ENCODE measurements at regions not wholly inside any gene's neighbourhood (a gene's known extent, or its start where the extent isn't known, plus 50 kb on each side); places are given as distances from the start of the nearest gene placed in this dataset.

DNA sequence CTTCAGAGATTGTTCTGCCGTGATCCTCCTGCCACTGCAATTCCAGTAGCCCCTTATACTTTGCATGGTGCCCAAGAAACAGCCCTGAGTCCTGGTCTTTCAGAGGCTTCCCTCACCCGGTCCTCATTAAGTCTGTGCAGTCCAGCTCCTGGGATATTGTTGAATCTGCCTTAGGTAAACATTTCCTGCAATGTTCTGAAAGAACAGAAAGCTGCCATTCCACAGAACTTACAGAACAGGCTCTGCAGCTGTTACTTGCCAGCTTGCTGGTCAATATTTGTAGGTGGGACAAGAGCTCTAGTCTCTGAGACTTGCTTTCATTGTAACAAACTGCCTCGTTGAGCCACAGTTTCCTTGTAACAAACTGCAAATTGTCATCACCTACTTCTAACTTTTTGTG lies 115.0 kb upstream of the KIF5B start:
- Histone ChIP-seq H4K5ac (ENCODE audit: low read length) (no peak overlapping the region), H2BK15ac (replicated peaks; ENCODE audit: low read depth) (no peak overlapping the region), H3K23ac (ENCODE audit: low read length) (no peak overlapping the region), H3K4me3 (ENCODE audit: low read length) (no peak overlapping the region), H3K4ac (ENCODE audit: low read depth, low read length) (no peak overlapping the region), H2BK5ac (ENCODE audit: low read length) (no peak overlapping the region), H3K9ac (ENCODE audit: low read length) (no peak overlapping the region), H3K79me2 (ENCODE audit: control insufficient read depth, insufficient read depth, low read length) (no peaks in the 10 kb centered on the region), H3K56ac (ENCODE audit: low read length) (no peak overlapping the region), H2AK5ac (ENCODE audit: low read length) (no peak overlapping the region), H4K8ac (ENCODE audit: low read depth, low read length) (no peak overlapping the region), H3K4me2 (ENCODE audit: low read length) (no peak overlapping the region), H3K36me3 (ENCODE audit: control insufficient read depth, insufficient read depth, low read length) (no peaks in the 10 kb centered on the region), H3K4me1 (ENCODE audit: control insufficient read depth, low read depth, low read length) (no peaks in the 10 kb centered on the region), H3K79me1 (ENCODE audit: low read length) (no peaks in the 10 kb centered on the region), H2BK120ac (ENCODE audit: low read depth, low read length) (no peak overlapping the region), H3K27ac (ENCODE audit: low read depth, low read length) (no peak overlapping the region), H3K27me3 (ENCODE audit: insufficient read depth, low read length, poor library complexity) (no peaks in the 10 kb centered on the region), H3K18ac (ENCODE audit: low read length) (no peak overlapping the region)
- WGBS (ENCODE audit: extremely low coverage, insufficient coverage, low lambda C conversion rate): no CpG with 5 or more reads among the region's 3 CpGs
- no peak for DNase-seq

DNA sequence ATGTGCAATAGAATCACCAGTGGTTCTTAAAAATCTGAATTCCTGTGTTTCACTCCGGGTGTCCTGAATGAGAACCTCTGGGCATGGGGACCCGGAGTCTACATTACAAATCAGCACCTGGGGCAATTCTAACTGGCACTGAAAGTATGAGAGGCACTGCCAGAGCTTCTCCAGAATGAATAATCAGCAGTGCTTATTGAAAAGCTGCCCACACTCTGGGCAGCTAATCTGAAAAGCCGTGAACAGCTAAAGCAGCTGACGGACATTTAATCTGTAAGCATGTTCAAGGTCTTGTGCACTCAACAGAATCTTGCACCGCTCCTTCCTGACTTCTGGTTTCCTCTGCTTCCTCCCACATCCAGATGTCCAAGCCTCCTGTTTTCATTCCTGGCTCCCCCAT lies 113.3 kb upstream of the KIF5B start:
- Histone ChIP-seq H2BK15ac (replicated peaks; ENCODE audit: low read depth) (no peak overlapping the region), H3K4ac (ENCODE audit: low read depth, low read length) (no peak overlapping the region), H3K4me2 (ENCODE audit: low read length) (no peak overlapping the region), H2BK5ac (ENCODE audit: low read length) (no peak overlapping the region), H3K27ac (ENCODE audit: low read depth, low read length) (no peak overlapping the region), H4K8ac (ENCODE audit: low read depth, low read length) (no peak overlapping the region), H3K18ac (ENCODE audit: low read length) (no peak overlapping the region), H3K27me3 (ENCODE audit: insufficient read depth, low read length, poor library complexity) (no peaks in the 10 kb centered on the region), H3K23ac (ENCODE audit: low read length) (no peak overlapping the region), H2AK5ac (ENCODE audit: low read length) (no peak overlapping the region), H3K79me1 (ENCODE audit: low read length) (no peaks in the 10 kb centered on the region), H4K5ac (ENCODE audit: low read length) (no peak overlapping the region), H3K4me1 (ENCODE audit: control insufficient read depth, low read depth, low read length) (no peaks in the 10 kb centered on the region), H3K79me2 (ENCODE audit: control insufficient read depth, insufficient read depth, low read length) (no peaks in the 10 kb centered on the region), H3K4me3 (ENCODE audit: low read length) (no peak overlapping the region), H2BK120ac (ENCODE audit: low read depth, low read length) (no peak overlapping the region), H3K36me3 (ENCODE audit: control insufficient read depth, insufficient read depth, low read length) (no peaks in the 10 kb centered on the region), H3K56ac (ENCODE audit: low read length) (no peak overlapping the region), H3K9ac (ENCODE audit: low read length) (no peak overlapping the region)
- WGBS (ENCODE audit: extremely low coverage, insufficient coverage, low lambda C conversion rate): no CpG with 5 or more reads among the region's 5 CpGs
- DNase-seq: no peak

DNA sequence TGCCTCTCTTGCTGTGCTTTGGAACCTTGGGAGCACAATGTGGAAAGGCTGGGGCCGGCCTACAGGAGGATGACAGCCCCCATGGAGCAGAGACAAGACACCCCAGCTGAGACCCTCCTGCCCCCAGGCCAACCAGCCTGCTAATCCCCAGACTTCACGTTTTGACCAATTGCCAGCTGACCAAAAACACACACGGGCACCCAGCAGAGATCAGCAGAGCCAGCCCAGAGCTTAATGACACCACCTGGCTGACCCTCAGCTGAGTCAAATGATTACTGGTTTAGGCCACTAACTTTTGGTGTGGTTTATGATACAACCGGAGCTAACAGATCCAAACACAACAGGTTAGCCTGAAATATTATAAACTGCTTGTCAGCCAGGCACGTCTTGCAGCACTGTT lies 111.2 kb upstream of the KIF5B start:
- H3K79me1 ChIP-seq (ENCODE audit: low read length): no peaks in the 10 kb centered on the region

DNA sequence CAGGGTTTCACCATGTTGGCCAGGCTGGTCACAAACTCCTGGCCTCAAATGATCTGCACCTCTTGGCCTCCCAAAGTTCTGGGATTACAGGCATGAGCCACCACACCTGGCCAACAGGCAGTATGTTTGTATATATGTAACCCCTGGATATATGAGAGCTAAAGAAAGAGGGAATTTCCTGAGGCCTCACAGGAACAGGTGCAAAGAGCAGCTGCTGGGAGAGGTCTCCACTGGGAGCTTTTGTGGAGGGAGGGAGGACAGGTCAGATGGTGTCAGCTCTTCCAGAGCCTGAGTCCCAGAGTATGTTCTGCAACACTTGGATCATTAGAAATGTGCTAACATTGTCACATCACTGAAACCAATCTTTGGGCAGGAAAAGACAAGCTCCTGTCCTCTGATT lies 110.1 kb upstream of the KIF5B start:
- H3K18ac ChIP-seq (ENCODE audit: low read length): no peak overlapping the region

More for the DNA sequence above, 111.2 kb upstream of the KIF5B start:
- no peak overlapping the region for H3K18ac ChIP-seq (ENCODE audit: low read length)
- H3K4me2 ChIP-seq (ENCODE audit: low read length): no peak overlapping the region
- no peak overlapping the region for H4K5ac ChIP-seq (ENCODE audit: low read length)
- no peaks in the 10 kb centered on the region for H3K4me1 ChIP-seq (ENCODE audit: control insufficient read depth, low read depth, low read length)
- no peak overlapping the region for H2BK15ac ChIP-seq (replicated peaks; ENCODE audit: low read depth)
- no peak for DNase-seq
- WGBS (ENCODE audit: extremely low coverage, insufficient coverage, low lambda C conversion rate): no CpG with 5 or more reads among the region's 5 CpGs
- H2BK5ac ChIP-seq (ENCODE audit: low read length): no peak overlapping the region
- no peak overlapping the region for H4K8ac ChIP-seq (ENCODE audit: low read depth, low read length)
- no peaks in the 10 kb centered on the region for H3K79me2 ChIP-seq (ENCODE audit: control insufficient read depth, insufficient read depth, low read length)
- no peaks in the 10 kb centered on the region for H3K36me3 ChIP-seq (ENCODE audit: control insufficient read depth, insufficient read depth, low read length)
- H3K27me3 ChIP-seq (ENCODE audit: insufficient read depth, low read length, poor library complexity): no peaks in the 10 kb centered on the region
- no peak overlapping the region for H3K9ac ChIP-seq (ENCODE audit: low read length)
- no peak overlapping the region for H3K56ac ChIP-seq (ENCODE audit: low read length)
- no peak overlapping the region for H3K4ac ChIP-seq (ENCODE audit: low read depth, low read length)
- no peak overlapping the region for H2BK120ac ChIP-seq (ENCODE audit: low read depth, low read length)
- no peak overlapping the region for H3K4me3 ChIP-seq (ENCODE audit: low read length)
- no peak overlapping the region for H3K27ac ChIP-seq (ENCODE audit: low read depth, low read length)
- H3K23ac ChIP-seq (ENCODE audit: low read length): no peak overlapping the region
- no peak overlapping the region for H2AK5ac ChIP-seq (ENCODE audit: low read length)

DNA sequence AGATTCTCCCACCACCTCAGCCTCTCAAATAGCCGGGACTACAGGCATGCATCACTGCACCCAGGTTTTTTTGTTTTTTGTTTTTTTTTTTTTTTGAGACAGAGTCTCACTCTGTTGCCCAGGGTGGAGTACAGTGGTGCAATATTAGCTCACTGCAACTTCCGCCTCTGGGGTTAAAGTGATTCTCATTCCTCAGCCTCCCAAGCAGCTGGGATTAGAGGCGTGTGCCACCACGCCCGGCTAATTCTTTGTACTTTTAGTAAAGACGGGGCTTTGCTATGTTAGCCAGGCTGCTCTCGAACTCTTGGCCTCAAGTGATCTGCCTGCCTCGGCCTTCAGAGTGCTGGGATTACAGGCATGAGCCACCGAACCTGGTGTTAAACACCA lies 107.5 kb upstream of the KIF5B start:
- Histone ChIP-seq H3K36me3 (ENCODE audit: control insufficient read depth, insufficient read depth, low read length) (no peaks in the 10 kb centered on the region), H3K56ac (ENCODE audit: low read length) (no peak overlapping the region), H3K79me1 (ENCODE audit: low read length) (no peaks in the 10 kb centered on the region), H3K4me3 (ENCODE audit: low read length) (no peak overlapping the region), H3K27ac (ENCODE audit: low read depth, low read length) (no peak overlapping the region), H3K18ac (ENCODE audit: low read length) (no peak overlapping the region), H3K4me2 (ENCODE audit: low read length) (no peak overlapping the region), H3K79me2 (ENCODE audit: control insufficient read depth, insufficient read depth, low read length) (no peaks in the 10 kb centered on the region), H3K4ac (ENCODE audit: low read depth, low read length) (no peak overlapping the region), H3K23ac (ENCODE audit: low read length) (no peak overlapping the region), H2AK5ac (ENCODE audit: low read length) (no peak overlapping the region), H3K9ac (ENCODE audit: low read length) (no peak overlapping the region), H3K27me3 (ENCODE audit: insufficient read depth, low read length, poor library complexity) (no peaks in the 10 kb centered on the region), H2BK5ac (ENCODE audit: low read length) (no peak overlapping the region), H2BK15ac (replicated peaks; ENCODE audit: low read depth) (no peak overlapping the region), H4K5ac (ENCODE audit: low read length) (no peak overlapping the region), H3K4me1 (ENCODE audit: control insufficient read depth, low read depth, low read length) (no peaks in the 10 kb centered on the region), H2BK120ac (ENCODE audit: low read depth, low read length) (no peak overlapping the region), H4K8ac (ENCODE audit: low read depth, low read length) (no peak overlapping the region)
- no peak for DNase-seq
- no CpG with 5 or more reads among the region's 9 CpGs for WGBS (ENCODE audit: extremely low coverage, insufficient coverage, low lambda C conversion rate)

More for the DNA sequence above, 110.1 kb upstream of the KIF5B start:
- no peak overlapping the region for H3K4ac ChIP-seq (ENCODE audit: low read depth, low read length)
- H4K8ac ChIP-seq (ENCODE audit: low read depth, low read length): no peak overlapping the region
- H3K27me3 ChIP-seq (ENCODE audit: insufficient read depth, low read length, poor library complexity): no peaks in the 10 kb centered on the region
- H3K79me2 ChIP-seq (ENCODE audit: control insufficient read depth, insufficient read depth, low read length): no peaks in the 10 kb centered on the region
- no peak overlapping the region for H2BK15ac ChIP-seq (replicated peaks; ENCODE audit: low read depth)
- no peak overlapping the region for H3K23ac ChIP-seq (ENCODE audit: low read length)
- no peak overlapping the region for H3K4me2 ChIP-seq (ENCODE audit: low read length)
- no peaks in the 10 kb centered on the region for H3K4me1 ChIP-seq (ENCODE audit: control insufficient read depth, low read depth, low read length)
- no peaks in the 10 kb centered on the region for H3K79me1 ChIP-seq (ENCODE audit: low read length)
- H3K36me3 ChIP-seq (ENCODE audit: control insufficient read depth, insufficient read depth, low read length): no peaks in the 10 kb centered on the region
- no peak overlapping the region for H2BK5ac ChIP-seq (ENCODE audit: low read length)
- H3K27ac ChIP-seq (ENCODE audit: low read depth, low read length): no peak overlapping the region
- H4K5ac ChIP-seq (ENCODE audit: low read length): no peak overlapping the region
- H3K56ac ChIP-seq (ENCODE audit: low read length): no peak overlapping the region
- DNase-seq: no peak
- H2AK5ac ChIP-seq (ENCODE audit: low read length): no peak overlapping the region
- H3K9ac ChIP-seq (ENCODE audit: low read length): no peak overlapping the region
- no peak overlapping the region for H2BK120ac ChIP-seq (ENCODE audit: low read depth, low read length)
- no peak overlapping the region for H3K4me3 ChIP-seq (ENCODE audit: low read length)

DNA sequence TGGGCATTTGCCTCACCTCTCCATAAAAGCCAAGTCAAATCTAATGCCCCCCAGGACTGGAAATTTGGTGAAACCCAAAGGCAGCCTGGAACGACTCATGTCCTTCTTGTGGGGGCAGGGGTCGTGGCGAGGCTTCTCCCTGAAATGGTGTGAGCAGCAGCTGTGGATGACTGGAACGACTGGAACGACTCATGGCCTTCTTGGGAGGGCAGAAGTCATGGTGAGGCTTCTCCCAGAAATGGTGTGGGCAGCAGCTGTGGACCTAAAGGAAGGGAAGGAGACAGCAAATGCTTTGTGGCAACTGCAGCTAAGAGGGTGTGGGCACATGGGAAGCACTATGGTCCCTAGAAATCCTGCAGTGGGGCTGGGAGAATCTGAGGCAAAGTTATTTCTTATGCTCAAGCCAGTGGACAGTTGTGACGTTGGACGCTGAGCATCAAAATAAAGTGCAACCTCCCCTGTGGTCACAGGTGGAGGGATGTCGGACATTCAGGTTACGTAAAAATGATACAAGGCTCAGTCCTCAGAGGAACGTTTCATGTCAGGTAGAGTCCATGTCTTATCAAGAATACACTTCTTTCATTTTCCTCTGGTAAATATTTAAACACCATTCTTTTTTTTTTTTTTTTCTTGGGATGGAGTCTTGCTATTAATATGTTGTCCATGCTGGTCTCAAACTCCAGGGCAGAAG lies 107.0 kb upstream of the KIF5B start:
- H3K9ac ChIP-seq (ENCODE audit: low read length): no peak overlapping the region
- H3K4me2 ChIP-seq (ENCODE audit: low read length): no peak overlapping the region
- no peaks in the 10 kb centered on the region for H3K4me1 ChIP-seq (ENCODE audit: control insufficient read depth, low read depth, low read length)
- no peak overlapping the region for H3K4ac ChIP-seq (ENCODE audit: low read depth, low read length)
- no peaks in the 10 kb centered on the region for H3K27me3 ChIP-seq (ENCODE audit: insufficient read depth, low read length, poor library complexity)
- no peak overlapping the region for H3K4me3 ChIP-seq (ENCODE audit: low read length)
- no CpG with 5 or more reads among the region's 10 CpGs for WGBS (ENCODE audit: extremely low coverage, insufficient coverage, low lambda C conversion rate)
- no peaks in the 10 kb centered on the region for H3K36me3 ChIP-seq (ENCODE audit: control insufficient read depth, insufficient read depth, low read length)
- peak overlapping the region; percentile 45 for H2AK5ac ChIP-seq (ENCODE audit: low read length)
- DNase-seq: no peak
- H3K79me2 ChIP-seq (ENCODE audit: control insufficient read depth, insufficient read depth, low read length): no peaks in the 10 kb centered on the region
- no peak overlapping the region for H3K56ac ChIP-seq (ENCODE audit: low read length)
- no peak overlapping the region for H3K23ac ChIP-seq (ENCODE audit: low read length)
- H4K5ac ChIP-seq (ENCODE audit: low read length): no peak overlapping the region
- H2BK5ac ChIP-seq (ENCODE audit: low read length): no peak overlapping the region
- no peaks in the 10 kb centered on the region for H3K79me1 ChIP-seq (ENCODE audit: low read length)
- H2BK120ac ChIP-seq (ENCODE audit: low read depth, low read length): no peak overlapping the region
- H3K27ac ChIP-seq (ENCODE audit: low read depth, low read length): no peak overlapping the region
- no peak overlapping the region for H3K18ac ChIP-seq (ENCODE audit: low read length)
- H2BK15ac ChIP-seq (replicated peaks; ENCODE audit: low read depth): no peak overlapping the region
- H4K8ac ChIP-seq (ENCODE audit: low read depth, low read length): no peak overlapping the region
